ENCODE measurements at regions not wholly inside any gene's neighbourhood (a gene's known extent, or its start where the extent isn't known, plus 50 kb on each side); places are given as distances from the start of the nearest gene placed in this dataset.

- Mint-ChIP-seq H3K9me3 (peaks cover 0 to 12% (median 0%) of the 10 kb centered on the region in 9 donors), H3K36me3 (no peaks in the 10 kb centered on the region), H3K4me3 (no peak overlapping the region), H3K27me3 (no peaks in the 10 kb centered on the region), H3K4me1 (no peaks in the 10 kb centered on the region), H3K27ac (no peak overlapping the region)
- ATAC-seq (no peak), DNase-seq (no peak)
- POLR2A ChIA-PET = no interaction called here
These were observed 537.8 kb downstream of the OTOL1 start for GRCh38 chr3:162034368-162034767.

GRCh38 chr3:162041622-162042021, 545.0 kb downstream of the OTOL1 start:
- DNase-seq (no peak), ATAC-seq (no peak)
- POLR2A ChIA-PET = no interaction called here
- Mint-ChIP-seq H3K36me3 (no peaks in the 10 kb centered on the region), H3K27me3 (peaks cover 0 to 1% (median 0%) of the 10 kb centered on the region in 5 donors), H3K9me3 (peaks cover 0 to 7% (median 0%) of the 10 kb centered on the region in 9 donors), H3K4me1 (no peaks in the 10 kb centered on the region), H3K4me3 (no peak overlapping the region), H3K27ac (no peak overlapping the region)

DNA sequence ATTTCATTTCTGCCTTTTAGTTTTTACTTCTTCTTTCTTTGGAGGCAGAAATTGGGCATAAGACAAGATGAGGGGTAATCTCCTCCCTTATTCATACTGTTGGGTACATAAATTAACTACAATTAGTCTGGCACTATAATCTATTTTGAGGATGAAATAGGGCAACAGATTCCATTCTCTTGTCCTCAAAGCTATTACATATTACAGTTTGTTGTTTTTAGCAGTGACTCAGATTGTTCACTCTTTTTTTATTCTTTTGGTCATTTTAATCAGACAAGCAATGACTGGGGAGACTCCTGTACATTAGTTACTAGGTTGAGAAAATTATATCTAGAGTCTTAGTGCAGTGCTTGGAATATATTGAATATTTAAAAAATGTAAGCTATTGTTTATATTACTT, 556.0 kb downstream of the OTOL1 start:
- POLR2A ChIA-PET = no interaction called here
- no peaks in the 10 kb centered on the region for H3K4me1 Mint-ChIP-seq

GRCh38 chr3:162072656-162073164, 576.1 kb downstream of the OTOL1 start:
- Mint-ChIP-seq H3K9me3 (peaks cover 0 to 30% (median 1%) of the 10 kb centered on the region in 9 donors), H3K27me3 (no peaks in the 10 kb centered on the region), H3K4me3 (no peak overlapping the region), H3K4me1 (no peaks in the 10 kb centered on the region), H3K27ac (no peak overlapping the region), H3K36me3 (no peaks in the 10 kb centered on the region)
- no peak for DNase-seq
- ATAC-seq = no peak
- POLR2A ChIA-PET = no interaction called here

More for the DNA sequence above, 556.0 kb downstream of the OTOL1 start:
- Mint-ChIP-seq H3K27ac (no peak overlapping the region), H3K4me3 (no peak overlapping the region), H3K27me3 (no peaks in the 10 kb centered on the region), H3K9me3 (peaks cover 0 to 17% (median 3%) of the 10 kb centered on the region in 9 donors), H3K36me3 (no peaks in the 10 kb centered on the region)
- DNase-seq = no peak
- no peak for ATAC-seq

DNA sequence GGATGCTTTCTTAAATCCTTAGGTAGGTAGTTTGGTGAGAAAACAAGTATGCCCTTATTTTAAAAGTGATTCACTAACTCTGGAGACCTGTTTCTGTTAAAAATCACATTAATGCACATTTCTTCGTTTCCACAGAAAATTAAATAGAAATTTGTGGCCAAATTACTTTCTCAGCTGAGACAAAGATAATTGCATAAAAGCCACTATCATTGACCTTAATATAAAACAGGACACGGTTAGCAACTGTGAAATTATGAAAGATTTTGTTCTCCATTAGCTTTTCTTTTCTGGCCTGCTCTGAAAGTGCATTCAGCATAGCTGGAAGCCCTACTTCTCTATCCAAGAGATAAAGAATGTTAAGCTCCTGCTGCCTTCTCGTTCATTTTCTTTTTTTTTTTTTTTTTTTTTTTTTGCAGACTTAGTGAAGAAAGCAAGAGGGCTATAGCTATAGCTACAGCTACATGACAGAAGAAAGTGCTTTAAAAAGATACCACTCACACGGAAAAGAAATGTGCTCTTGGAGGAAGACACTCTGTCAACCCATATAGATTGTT, 576.9 kb downstream of the OTOL1 start:
- DNase-seq (no peak), ATAC-seq (no peak)
- Mint-ChIP-seq H3K36me3 (no peaks in the 10 kb centered on the region), H3K9me3 (peaks cover 0 to 29% (median 3%) of the 10 kb centered on the region in 9 donors), H3K27ac (no peak overlapping the region), H3K27me3 (no peaks in the 10 kb centered on the region), H3K4me1 (no peaks in the 10 kb centered on the region), H3K4me3 (no peak overlapping the region)
- POLR2A ChIA-PET = no interaction called here

GRCh38 chr3:162077108-162077507, 580.5 kb downstream of the OTOL1 start:
- no peaks in the 10 kb centered on the region for H3K27me3 Mint-ChIP-seq
- H3K36me3 Mint-ChIP-seq = no peaks in the 10 kb centered on the region
- peaks cover 0 to 15% (median 2%) of the 10 kb centered on the region in 9 donors for H3K9me3 Mint-ChIP-seq
- H3K4me3 Mint-ChIP-seq = no peak overlapping the region
- POLR2A ChIA-PET = no interaction called here
- H3K4me1 Mint-ChIP-seq = no peaks in the 10 kb centered on the region
- no peak for ATAC-seq
- DNase-seq = no peak
- no peak overlapping the region for H3K27ac Mint-ChIP-seq

GRCh38 chr3:162082516-162082915, 585.9 kb downstream of the OTOL1 start:
- Mint-ChIP-seq H3K27me3 (no peaks in the 10 kb centered on the region), H3K27ac (no peak overlapping the region), H3K9me3 (peaks cover 0 to 3% (median 0%) of the 10 kb centered on the region in 9 donors), H3K4me3 (no peak overlapping the region), H3K4me1 (no peaks in the 10 kb centered on the region), H3K36me3 (no peaks in the 10 kb centered on the region)
- POLR2A ChIA-PET = no interaction called here
- no peak for ATAC-seq
- DNase-seq = no peak

DNA sequence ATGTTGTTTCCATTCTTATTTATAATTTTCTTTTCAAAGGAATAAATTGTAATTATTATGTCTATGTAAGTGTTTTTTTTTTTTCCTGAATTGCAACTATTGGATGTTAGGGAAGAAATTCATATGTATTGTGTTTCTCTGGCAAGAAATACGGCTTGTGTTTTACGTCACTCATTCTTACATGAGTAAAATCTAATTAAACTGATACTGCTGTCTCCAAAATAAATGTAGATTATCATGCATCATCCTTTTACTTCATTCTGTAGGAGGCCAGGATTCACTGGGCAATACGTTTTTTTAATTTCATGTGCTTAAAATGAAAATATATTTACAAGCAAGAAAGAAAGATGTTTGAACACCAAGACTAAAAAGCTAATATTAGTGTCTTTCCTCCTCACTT, 590.8 kb downstream of the OTOL1 start:
- Mint-ChIP-seq H3K4me3 (no peak overlapping the region), H3K4me1 (no peaks in the 10 kb centered on the region), H3K27me3 (no peaks in the 10 kb centered on the region), H3K36me3 (no peaks in the 10 kb centered on the region), H3K27ac (no peak overlapping the region), H3K9me3 (peaks cover 0 to 18% (median 3%) of the 10 kb centered on the region in 9 donors)
- POLR2A ChIA-PET = no interaction called here
- no peak for ATAC-seq
- no peak for DNase-seq

GRCh38 chr3:162092751-162093150, 596.1 kb downstream of the OTOL1 start:
- POLR2A ChIA-PET = no interaction called here
- DNase-seq = no peak
- H3K4me3 Mint-ChIP-seq = no peak overlapping the region
- H3K36me3 Mint-ChIP-seq = no peaks in the 10 kb centered on the region
- H3K27ac Mint-ChIP-seq = no peak overlapping the region
- H3K9me3 Mint-ChIP-seq = peaks cover 0 to 28% (median 7%) of the 10 kb centered on the region in 9 donors
- no peaks in the 10 kb centered on the region for H3K27me3 Mint-ChIP-seq
- H3K4me1 Mint-ChIP-seq = no peaks in the 10 kb centered on the region
- ATAC-seq = no peak

GRCh38 chr3:162094301-162094700, 597.7 kb downstream of the OTOL1 start:
- ATAC-seq = no peak
- Mint-ChIP-seq H3K4me3 (no peak overlapping the region), H3K4me1 (no peaks in the 10 kb centered on the region), H3K27ac (no peak overlapping the region), H3K36me3 (no peaks in the 10 kb centered on the region), H3K9me3 (peaks cover 0 to 22% (median 5%) of the 10 kb centered on the region in 9 donors), H3K27me3 (no peaks in the 10 kb centered on the region)
- DNase-seq = no peak
- POLR2A ChIA-PET = no interaction called here

DNA sequence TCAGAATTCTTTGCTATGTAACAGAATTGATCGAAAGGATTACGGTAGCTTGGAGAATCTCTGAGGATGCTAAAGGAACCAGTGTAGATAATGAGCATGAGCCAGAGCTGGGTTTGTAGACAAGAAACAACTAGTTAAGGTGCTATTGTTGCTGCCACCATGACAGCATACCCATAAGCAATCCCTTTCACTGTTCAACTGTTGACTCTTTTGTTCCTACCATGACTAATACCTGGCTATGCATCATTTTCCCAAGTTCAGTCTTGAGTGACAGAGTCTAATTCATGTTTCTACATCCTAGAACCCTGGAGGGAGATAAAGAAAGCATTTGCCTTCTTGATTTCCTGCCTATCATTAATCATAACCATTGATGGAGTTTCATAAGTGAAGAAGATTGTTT, 600.3 kb downstream of the OTOL1 start:
- no peaks in the 10 kb centered on the region for H3K27me3 Mint-ChIP-seq
- peaks cover 0 to 25% (median 4%) of the 10 kb centered on the region in 9 donors for H3K9me3 Mint-ChIP-seq
- H3K4me3 Mint-ChIP-seq = no peak overlapping the region
- DNase-seq = no peak
- ATAC-seq = no peak
- H3K4me1 Mint-ChIP-seq = no peaks in the 10 kb centered on the region
- POLR2A ChIA-PET = no interaction called here
- no peaks in the 10 kb centered on the region for H3K36me3 Mint-ChIP-seq
- no peak overlapping the region for H3K27ac Mint-ChIP-seq

GRCh38 chr3:162103808-162104207, 607.2 kb downstream of the OTOL1 start:
- Mint-ChIP-seq H3K27ac (no peak overlapping the region), H3K9me3 (peaks cover 0 to 12% (median 0%) of the 10 kb centered on the region in 9 donors), H3K4me1 (no peaks in the 10 kb centered on the region), H3K4me3 (no peak overlapping the region), H3K36me3 (no peaks in the 10 kb centered on the region), H3K27me3 (no peaks in the 10 kb centered on the region)
- no peak for ATAC-seq
- DNase-seq = no peak
- POLR2A ChIA-PET = no interaction called here

DNA sequence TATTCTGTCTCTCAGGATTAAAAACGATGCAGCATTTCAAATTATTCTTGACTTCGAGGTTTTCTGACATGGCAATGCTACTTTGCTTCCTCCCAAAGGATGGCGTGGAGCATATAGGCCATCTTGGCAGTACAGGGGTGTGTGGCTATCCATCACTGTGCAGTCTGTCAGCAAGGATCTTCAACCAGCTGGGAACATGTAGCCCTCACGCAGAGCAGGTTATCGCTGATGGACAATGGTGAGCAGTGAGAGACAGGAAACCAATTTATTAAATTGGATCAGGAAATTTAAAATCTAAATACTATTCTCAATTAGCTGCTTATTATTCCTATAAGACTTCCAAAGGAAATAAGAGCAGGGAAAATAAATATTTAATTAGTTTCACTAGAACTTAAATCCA, 615.3 kb downstream of the OTOL1 start:
- Mint-ChIP-seq H3K9me3 (peaks cover 0 to 7% (median 0%) of the 10 kb centered on the region in 9 donors), H3K27ac (no peak overlapping the region), H3K27me3 (no peaks in the 10 kb centered on the region), H3K4me1 (no peaks in the 10 kb centered on the region), H3K36me3 (no peaks in the 10 kb centered on the region), H3K4me3 (no peak overlapping the region)
- no peak for ATAC-seq
- POLR2A ChIA-PET = no interaction called here
- DNase-seq = no peak

GRCh38 chr3:162112719-162113118, 616.1 kb downstream of the OTOL1 start:
- Mint-ChIP-seq H3K36me3 (no peaks in the 10 kb centered on the region), H3K4me1 (no peaks in the 10 kb centered on the region), H3K9me3 (peaks cover 0 to 7% (median 0%) of the 10 kb centered on the region in 9 donors), H3K27ac (no peak overlapping the region), H3K27me3 (no peaks in the 10 kb centered on the region), H3K4me3 (no peak overlapping the region)
- DNase-seq (no peak), ATAC-seq (no peak)
- POLR2A ChIA-PET = no interaction called here

Data from naive thymus-derived CD8-positive, alpha-beta T cell (primary cell).